Cardiac muscle cell (in vitro differentiated cells and primary cell): ENCODE measurements at regions not wholly inside any gene's neighbourhood (a gene's known extent, or its start where the extent isn't known, plus 50 kb on each side); places are given as distances from the start of the nearest gene placed in this dataset.
"Not testable (repeated sequence)": the region's sequence is repeated elsewhere in the genome, so short reads cannot be mapped to it uniquely, and the experiment has no call there.

Source experiments
- DNase-seq, 2 donors: peaks; one replicate each; pipeline versions ENCODE4 v3.0.0 to v3.0.0-alpha.2; 2010 to 2017; ENCODE audit warnings: low read depth in 1 of 2, low spot score in 1 of 2
- H3K27ac ChIP-seq: fragments of 200-600 bp; sonication (generic); 2 replicates; pipeline ENCODE4 v1.5.1; 2016
- H3K27me3 ChIP-seq: fragments of 200-600 bp; sonication (generic); 2 replicates; pipeline ENCODE4 v1.6.0; 2016; ENCODE audit warnings: control low read depth
- H3K36me3 ChIP-seq: fragments of 200-600 bp; sonication (generic); 2 replicates; pipeline ENCODE4 v1.5.1; 2016; ENCODE audit warnings: control low read depth
- H3K4me1 ChIP-seq: fragments of 200-600 bp; sonication (generic); 2 replicates; pipeline ENCODE4 v1.8.1; 2017; ENCODE audit warnings: low read depth, mild to moderate bottlenecking, mixed run types
- H3K4me3 ChIP-seq: fragments of 200-600 bp; sonication (generic); 2 replicates; pipeline ENCODE4 v1.5.1; 2016; ENCODE audit warnings: mild to moderate bottlenecking
- H3K9me3 ChIP-seq: fragments of 200-600 bp; sonication (generic); 2 replicates; pipeline ENCODE4 v1.5.1; 2017; ENCODE audit warnings: low read depth, mild to moderate bottlenecking, control low read depth
- TF ChIP-seq, protein P1 (sequence below): IDR thresholded peaks from 2 replicates; pipeline ENCODE4 v1.5.1; 2012; ENCODE audit warnings: low read depth, mild to moderate bottlenecking, low read length

DNA sequence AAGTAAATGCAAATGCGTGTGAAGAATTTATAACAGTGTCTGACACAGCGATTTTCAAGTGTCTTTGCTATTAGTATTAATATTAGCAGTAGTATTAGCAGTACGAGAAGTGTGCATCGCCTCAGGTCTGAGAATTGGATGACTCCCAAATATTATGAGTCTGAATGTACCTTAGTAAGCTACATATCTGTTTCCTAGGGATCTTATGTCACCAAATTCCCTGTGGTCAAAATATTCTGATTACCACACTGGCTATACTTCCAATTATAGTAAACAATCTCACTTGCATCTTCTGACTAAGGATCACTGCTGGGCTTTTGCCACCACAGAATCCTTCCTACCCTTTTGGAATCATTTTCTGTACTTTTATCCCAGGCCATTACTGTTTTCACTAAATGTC is 396.0 kb upstream of the MIS18BP1 start:
- no peaks in the 10 kb centered on the region for H3K4me1 ChIP-seq
- H3K27ac ChIP-seq: no peak overlapping the region
- no peak overlapping the region for H3K4me3 ChIP-seq
- no peaks in the 10 kb centered on the region for H3K36me3 ChIP-seq
- no peak for DNase-seq
- no peaks in the 10 kb centered on the region for H3K27me3 ChIP-seq
- H3K9me3 ChIP-seq: no peaks in the 10 kb centered on the region
- TF ChIP-seq, protein P1, sequence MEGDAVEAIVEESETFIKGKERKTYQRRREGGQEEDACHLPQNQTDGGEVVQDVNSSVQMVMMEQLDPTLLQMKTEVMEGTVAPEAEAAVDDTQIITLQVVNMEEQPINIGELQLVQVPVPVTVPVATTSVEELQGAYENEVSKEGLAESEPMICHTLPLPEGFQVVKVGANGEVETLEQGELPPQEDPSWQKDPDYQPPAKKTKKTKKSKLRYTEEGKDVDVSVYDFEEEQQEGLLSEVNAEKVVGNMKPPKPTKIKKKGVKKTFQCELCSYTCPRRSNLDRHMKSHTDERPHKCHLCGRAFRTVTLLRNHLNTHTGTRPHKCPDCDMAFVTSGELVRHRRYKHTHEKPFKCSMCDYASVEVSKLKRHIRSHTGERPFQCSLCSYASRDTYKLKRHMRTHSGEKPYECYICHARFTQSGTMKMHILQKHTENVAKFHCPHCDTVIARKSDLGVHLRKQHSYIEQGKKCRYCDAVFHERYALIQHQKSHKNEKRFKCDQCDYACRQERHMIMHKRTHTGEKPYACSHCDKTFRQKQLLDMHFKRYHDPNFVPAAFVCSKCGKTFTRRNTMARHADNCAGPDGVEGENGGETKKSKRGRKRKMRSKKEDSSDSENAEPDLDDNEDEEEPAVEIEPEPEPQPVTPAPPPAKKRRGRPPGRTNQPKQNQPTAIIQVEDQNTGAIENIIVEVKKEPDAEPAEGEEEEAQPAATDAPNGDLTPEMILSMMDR: no peak

DNA sequence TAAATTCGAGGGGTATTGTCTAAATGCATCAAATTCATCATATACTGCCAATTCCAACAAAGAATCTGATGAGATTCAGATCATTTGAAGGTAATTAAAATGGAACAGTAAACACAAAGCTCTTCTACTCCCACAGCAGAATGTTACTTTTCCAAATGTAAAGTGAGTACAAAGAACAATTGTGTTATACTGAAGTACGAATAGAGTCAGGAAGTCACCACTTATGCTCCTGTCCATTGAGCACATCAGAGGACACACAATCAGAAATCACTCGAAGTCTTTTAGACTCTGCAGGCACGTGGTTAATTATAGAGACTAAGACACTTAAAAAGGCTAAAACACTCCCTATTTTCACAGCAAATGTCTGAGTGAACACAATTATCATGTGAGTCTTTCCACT is 388.5 kb upstream of the MIS18BP1 start:
- TF ChIP-seq, protein P1: no peak
- Histone ChIP-seq H3K4me1 (peaks cover 7% of the 10 kb centered on the region), H3K27ac (no peak overlapping the region), H3K36me3 (no peaks in the 10 kb centered on the region), H3K9me3 (no peaks in the 10 kb centered on the region), H3K4me3 (no peak overlapping the region), H3K27me3 (no peaks in the 10 kb centered on the region)
- DNase-seq: peak in 1 of 2 donors; percentile 3

DNA sequence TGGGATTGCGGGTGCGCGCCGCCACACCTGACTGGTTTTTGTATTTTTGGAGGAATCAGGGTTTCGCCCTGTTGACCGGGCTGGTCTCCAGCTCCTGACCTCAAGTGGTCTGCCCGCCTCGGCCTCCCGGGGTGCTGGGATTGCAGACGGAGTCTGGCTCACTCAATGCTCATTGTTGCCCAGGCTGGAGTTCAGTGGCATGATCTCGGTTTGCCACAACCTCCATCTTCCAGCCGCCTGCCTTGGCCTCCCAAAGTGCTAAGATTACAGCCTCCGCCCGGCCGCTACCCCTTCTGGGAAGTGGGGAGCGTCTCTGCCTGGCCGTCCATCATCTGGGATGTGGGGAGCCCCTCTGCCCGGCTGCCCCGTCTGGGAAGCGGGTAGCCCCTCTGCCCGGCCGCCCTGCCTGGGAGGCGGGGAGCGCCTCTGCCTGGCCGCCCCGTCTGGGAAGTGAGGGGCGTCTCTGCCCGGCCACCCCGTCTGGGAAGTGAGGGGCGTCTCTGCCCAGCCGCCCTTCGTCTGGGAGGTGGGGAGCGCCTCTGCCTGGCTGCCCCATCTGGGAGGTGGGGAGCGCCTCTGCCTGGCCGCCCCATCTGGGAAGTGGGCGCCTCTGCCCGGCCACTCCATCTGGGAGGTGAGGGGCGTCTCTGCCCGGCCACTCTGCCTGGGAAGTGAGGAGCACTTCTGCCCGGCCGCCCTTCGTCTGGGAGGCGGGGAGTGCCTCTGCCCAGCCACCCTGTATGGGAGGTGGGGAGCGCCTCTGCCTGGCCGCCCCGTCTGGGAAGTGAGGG is 381.8 kb upstream of the MIS18BP1 start:
- not testable (repeated sequence) for DNase-seq, H3K4me1 ChIP-seq, H3K27me3 ChIP-seq, H3K9me3 ChIP-seq, H3K4me3 ChIP-seq, H3K36me3 ChIP-seq, H3K27ac ChIP-seq

DNA sequence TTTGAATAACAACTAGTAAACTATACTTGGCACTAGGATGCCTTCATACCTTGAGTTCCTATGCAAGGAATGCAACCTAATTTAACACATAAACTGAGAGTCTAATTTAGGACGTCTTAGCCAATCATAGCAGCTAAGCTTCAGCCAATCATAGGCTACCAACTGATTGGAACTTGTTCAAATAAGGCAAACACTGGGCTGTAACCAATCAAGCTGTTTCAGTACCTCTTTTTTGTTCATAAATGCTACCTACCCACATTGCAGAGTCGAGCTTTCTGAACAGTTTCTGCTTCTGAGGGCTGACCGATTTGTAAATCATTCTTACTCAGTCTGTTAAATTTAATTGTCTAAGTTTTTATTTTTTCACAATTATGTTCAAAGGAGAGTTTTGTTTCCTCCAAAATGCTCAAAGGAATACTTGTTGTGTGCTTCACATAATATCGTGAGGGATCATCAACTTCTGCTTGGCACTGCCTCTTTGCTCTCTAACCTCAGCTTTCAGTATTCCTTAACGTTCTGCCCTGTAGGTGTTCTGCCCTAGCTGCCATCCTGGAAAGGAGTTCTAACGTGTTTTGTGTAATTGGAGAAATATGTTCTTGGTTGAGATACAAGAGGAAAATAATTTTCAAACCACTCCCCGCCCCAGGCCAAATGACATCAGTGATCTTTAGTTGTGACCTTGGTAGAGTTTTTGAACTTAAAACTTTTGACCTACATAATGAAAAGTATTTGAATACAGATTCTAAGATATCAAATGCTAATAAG is 380.4 kb upstream of the MIS18BP1 start:
- Histone ChIP-seq H3K4me3 (no peak overlapping the region), H3K27me3 (no peaks in the 10 kb centered on the region), H3K9me3 (no peaks in the 10 kb centered on the region), H3K27ac (no peak overlapping the region), H3K36me3 (no peaks in the 10 kb centered on the region), H3K4me1 (no peaks in the 10 kb centered on the region)
- TF ChIP-seq, protein P1: no peak
- no peak for DNase-seq

DNA sequence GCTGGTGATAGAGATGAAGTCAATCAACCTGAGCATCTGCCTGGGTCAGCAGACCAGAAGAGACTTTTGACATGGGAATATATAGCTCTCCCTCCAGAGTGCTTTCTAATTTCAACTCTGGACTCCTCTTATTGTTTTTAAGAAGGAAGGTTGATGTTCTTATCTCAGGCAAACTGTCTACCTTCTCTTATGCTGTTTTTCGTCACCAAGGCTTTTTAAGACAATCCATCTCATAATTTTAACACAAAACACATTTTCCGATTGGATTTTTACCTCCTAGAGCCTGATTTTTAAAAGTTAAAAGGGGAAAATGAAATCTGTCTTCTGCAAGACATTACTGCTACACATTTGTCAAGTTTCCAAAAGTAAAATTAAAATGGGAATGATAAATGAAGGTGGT is 368.7 kb upstream of the MIS18BP1 start:
- DNase-seq: no peak
- Histone ChIP-seq H3K4me1 (no peaks in the 10 kb centered on the region), H3K4me3 (no peak overlapping the region), H3K36me3 (no peaks in the 10 kb centered on the region), H3K27me3 (no peaks in the 10 kb centered on the region), H3K27ac (no peak overlapping the region), H3K9me3 (no peaks in the 10 kb centered on the region)
- TF ChIP-seq, protein P1: no peak

DNA sequence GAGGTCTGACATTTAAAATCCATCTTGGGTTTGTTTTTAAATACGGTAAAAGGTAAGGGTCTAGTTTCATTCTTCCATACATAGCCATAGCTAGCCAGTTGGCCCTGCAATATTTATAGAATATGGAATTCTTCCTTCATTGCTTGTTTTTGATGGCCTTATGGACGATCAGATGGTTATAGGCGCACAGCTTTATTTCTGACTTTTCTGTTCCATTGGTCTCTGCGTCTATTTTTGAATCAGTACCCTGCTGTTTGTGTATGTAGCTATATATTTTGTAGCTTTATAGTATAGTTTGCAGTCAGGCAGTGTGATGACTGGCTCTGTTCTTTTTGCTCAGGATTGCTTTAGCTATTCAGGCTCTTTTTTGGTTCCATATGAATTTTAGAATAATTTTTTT is 366.8 kb upstream of the MIS18BP1 start:
- Histone ChIP-seq H3K4me1 (no peaks in the 10 kb centered on the region), H3K27ac (no peak overlapping the region), H3K4me3 (no peak overlapping the region), H3K27me3 (no peaks in the 10 kb centered on the region), H3K9me3 (no peaks in the 10 kb centered on the region), H3K36me3 (no peaks in the 10 kb centered on the region)
- TF ChIP-seq, protein P1: no peak
- DNase-seq: no peak
